PC-9 (cell line): ENCODE measurements at regions not wholly inside any gene's neighbourhood (a gene's known extent, or its start where the extent isn't known, plus 50 kb on each side); places are given as distances from the start of the nearest gene placed in this dataset.
"Not testable (repeated sequence)": the region's sequence is repeated elsewhere in the genome, so short reads cannot be mapped to it uniquely, and the experiment has no call there.

ENCODE experiments used
- CTCF ChIP-seq: fragments of 200-600 bp; sonication (generic); conservative IDR thresholded peaks from 2 replicates; pipeline ENCODE4 v1.6.1; 2017; ENCODE audit warnings: mixed run types, antibody characterized with exemption, mild to moderate bottlenecking, moderate library complexity
- EZH2 ChIP-seq: fragments of 200-600 bp; sonication (generic); IDR thresholded peaks from 2 replicates; pipeline ENCODE4 v1.8.0; 2017; ENCODE audit warnings: antibody characterized with exemption, low read depth

GRCh38 chr16:17005963-17006362 is 464.8 kb downstream of the XYLT1 start:
- not testable (repeated sequence) for TF ChIP-seq CTCF, EZH2
